Stomach (tissue), 8 donors: ENCODE measurements at regions not wholly inside any gene's neighbourhood (a gene's known extent, or its start where the extent isn't known, plus 50 kb on each side); places are given as distances from the start of the nearest gene placed in this dataset.

Experiments used
- DNase-seq, 2 donors: peaks; one replicate each; pipeline versions ENCODE4 v3.0.0 to v3.0.0-alpha.2; 2013 to 2019
- H3K27ac ChIP-seq, 5 donors: fragments of 200-600 bp in 4 of 5; sonication (generic) in 4 of 5; one replicate each; pipeline ENCODE4 v1.5.1; 2013 to 2019; ENCODE audit warnings: mild to moderate bottlenecking in 1 of 5, moderate library complexity in 1 of 5
- H3K27me3 ChIP-seq, 3 donors: fragments of 200-600 bp; sonication (generic); one replicate each; pipeline ENCODE4 v1.5.1; 2017 to 2019; ENCODE audit warnings: mixed run types in 1 of 3
- H3K36me3 ChIP-seq, 4 donors: fragments of 200-600 bp; sonication (generic); 1 replicate in 3 of 4; 2 replicates in 1 of 4; pipeline ENCODE4 v1.5.1; 2016 to 2019
- H3K4me1 ChIP-seq, 4 donors: fragments of 200-600 bp; sonication (generic); one replicate each; pipeline ENCODE4 v1.5.1; 2016 to 2019
- H3K4me3 ChIP-seq, 4 donors: fragments of 200-600 bp; sonication (generic) in 3 of 4; one replicate each; pipeline ENCODE4 v1.5.1; 2016 to 2019; ENCODE audit warnings: mild to moderate bottlenecking in 1 of 4
- H3K9me3 ChIP-seq, 4 donors: fragments of 200-600 bp; sonication (generic); one replicate each; pipeline ENCODE4 v1.5.1; 2016 to 2019
- EP300 ChIP-seq: sonication (generic); formaldehyde crosslinking; IDR thresholded peaks from one replicate; pipeline ENCODE4 v1.6.1; 2017; ENCODE audit warnings: antibody characterized with exemption
- POLR2A ChIP-seq, 4 donors: fragments of 450-650 bp; IDR thresholded peaks; one replicate each; pipeline ENCODE4 v1.6.1; 2016; ENCODE audit warnings: antibody characterized with exemption in 4 of 4, control low read depth in 2 of 4, mild to moderate bottlenecking in 1 of 4, moderate library complexity in 1 of 4
- POLR2AphosphoS5 ChIP-seq, 3 donors: sonication (generic); formaldehyde crosslinking; IDR thresholded peaks; one replicate each; pipeline ENCODE4 v1.6.1; 2016; ENCODE audit warnings: antibody characterized with exemption in 3 of 3
- WGBS, 5 donors: extraction: QIAGEN DNeasy Blood & Tissue Kit in 3 of 5; methylation state at CpG; one replicate each; pipeline versions ENCODE4 v1.1.5 to v1.1.7; 2013 to 2018; 5-methylcytosine and 5-hydroxymethylcytosine counted together
- intact Hi-C: fragments of 100-400 bp; cut with DNase I; formaldehyde crosslinking; loops from one replicate; pipeline ENCODE4 v1.15.1; 2023; ENCODE audit warnings: low total_unique reads
- TF ChIP-seq, protein P1 (sequence below), 7 experiments: fragments of 450-650 bp in 4 of 7; fragments of 200-600 bp in 3 of 7; sonication (generic) in 3 of 7; IDR thresholded peaks; one replicate each; pipeline ENCODE4 v1.5.1; 2016 to 2019; ENCODE audit warnings: antibody characterized with exemption in 7 of 7, control low read depth in 2 of 7, mild to moderate bottlenecking in 1 of 7
- donor health status: healthy with polysubstance abuse.
- donor health status: Bipolar disorder and iron deficiency.
- donor health status: healthy.

DNA sequence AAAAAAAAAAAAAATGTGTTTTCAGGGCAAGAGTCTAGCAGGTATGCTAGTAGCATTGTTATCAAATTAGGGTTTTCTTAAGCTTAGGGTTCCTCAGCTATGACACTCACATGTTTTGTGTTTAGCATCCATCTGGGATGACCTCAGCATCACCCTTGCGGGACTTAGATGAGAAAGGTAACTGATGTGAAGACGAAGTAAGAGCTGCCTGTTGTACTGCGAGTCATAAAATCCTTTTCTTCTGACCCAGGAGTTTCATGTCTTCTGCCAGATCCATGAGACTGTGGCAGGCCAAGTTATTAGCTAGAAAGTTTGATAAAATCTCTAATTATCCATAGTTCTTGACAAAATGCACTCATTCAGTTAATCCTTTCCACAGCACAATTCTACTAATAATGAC, 1251.1 kb downstream of the AMY1C start:
- H3K4me1 ChIP-seq: no peaks in the 10 kb centered on the region
- H3K27me3 ChIP-seq: no peaks in the 10 kb centered on the region
- TF ChIP-seq POLR2AphosphoS5 (IDR thresholded peaks at IDR 0.05) (no peak), EP300 (no peak), POLR2A (IDR thresholded peaks at IDR 0.05) (no peak)
- TF ChIP-seq, protein P1, sequence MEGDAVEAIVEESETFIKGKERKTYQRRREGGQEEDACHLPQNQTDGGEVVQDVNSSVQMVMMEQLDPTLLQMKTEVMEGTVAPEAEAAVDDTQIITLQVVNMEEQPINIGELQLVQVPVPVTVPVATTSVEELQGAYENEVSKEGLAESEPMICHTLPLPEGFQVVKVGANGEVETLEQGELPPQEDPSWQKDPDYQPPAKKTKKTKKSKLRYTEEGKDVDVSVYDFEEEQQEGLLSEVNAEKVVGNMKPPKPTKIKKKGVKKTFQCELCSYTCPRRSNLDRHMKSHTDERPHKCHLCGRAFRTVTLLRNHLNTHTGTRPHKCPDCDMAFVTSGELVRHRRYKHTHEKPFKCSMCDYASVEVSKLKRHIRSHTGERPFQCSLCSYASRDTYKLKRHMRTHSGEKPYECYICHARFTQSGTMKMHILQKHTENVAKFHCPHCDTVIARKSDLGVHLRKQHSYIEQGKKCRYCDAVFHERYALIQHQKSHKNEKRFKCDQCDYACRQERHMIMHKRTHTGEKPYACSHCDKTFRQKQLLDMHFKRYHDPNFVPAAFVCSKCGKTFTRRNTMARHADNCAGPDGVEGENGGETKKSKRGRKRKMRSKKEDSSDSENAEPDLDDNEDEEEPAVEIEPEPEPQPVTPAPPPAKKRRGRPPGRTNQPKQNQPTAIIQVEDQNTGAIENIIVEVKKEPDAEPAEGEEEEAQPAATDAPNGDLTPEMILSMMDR (IDR thresholded peaks at IDR 0.05): no peak
- H3K4me3 ChIP-seq: no peak overlapping the region
- H3K9me3 ChIP-seq: peaks cover 0 to 10% (median 4%) of the 10 kb centered on the region in 4 donors
- 53 to 60% (median 57%) methylated on average over 3 of the region's 3 CpGs for WGBS, 5 donors
- H3K27ac ChIP-seq: no peak overlapping the region
- no peaks in the 10 kb centered on the region for H3K36me3 ChIP-seq
- intact Hi-C loops: no loop called here
- DNase-seq: no peak

DNA sequence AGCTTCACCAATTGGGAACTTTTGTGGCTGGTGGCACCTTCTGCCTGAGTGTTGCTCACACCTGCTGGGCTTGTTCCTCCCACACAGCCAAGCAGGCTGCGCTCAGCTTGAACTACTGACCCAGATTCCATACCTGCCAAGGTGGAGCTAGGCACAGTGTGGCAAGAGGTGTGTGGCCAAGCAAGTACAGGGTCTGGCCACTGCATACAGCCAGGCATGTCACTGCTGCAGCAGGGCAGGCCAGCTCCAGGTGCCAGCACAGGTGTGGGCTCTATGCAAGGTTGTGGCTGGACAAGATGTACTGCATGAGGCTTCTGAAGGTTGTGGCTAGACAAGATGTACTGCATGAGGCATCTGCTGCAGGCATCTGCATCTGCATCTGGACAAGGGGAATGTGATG, 1254.8 kb downstream of the AMY1C start:
- DNase-seq: no peak
- 91 to 100% (median 93%) methylated on average over 1 of the region's 1 CpG for WGBS, 5 donors
- Histone ChIP-seq H3K27ac (no peak overlapping the region), H3K4me3 (no peak overlapping the region), H3K27me3 (no peaks in the 10 kb centered on the region), H3K4me1 (no peaks in the 10 kb centered on the region), H3K36me3 (no peaks in the 10 kb centered on the region), H3K9me3 (peaks cover 0 to 12% (median 5%) of the 10 kb centered on the region in 4 donors)
- intact Hi-C loops: no loop called here
- TF ChIP-seq, protein P1 (IDR thresholded peaks at IDR 0.05): no peak
- no peak for TF ChIP-seq POLR2A (IDR thresholded peaks at IDR 0.05)
- TF ChIP-seq EP300: no peak
- no peak for TF ChIP-seq POLR2AphosphoS5 (IDR thresholded peaks at IDR 0.05)

DNA sequence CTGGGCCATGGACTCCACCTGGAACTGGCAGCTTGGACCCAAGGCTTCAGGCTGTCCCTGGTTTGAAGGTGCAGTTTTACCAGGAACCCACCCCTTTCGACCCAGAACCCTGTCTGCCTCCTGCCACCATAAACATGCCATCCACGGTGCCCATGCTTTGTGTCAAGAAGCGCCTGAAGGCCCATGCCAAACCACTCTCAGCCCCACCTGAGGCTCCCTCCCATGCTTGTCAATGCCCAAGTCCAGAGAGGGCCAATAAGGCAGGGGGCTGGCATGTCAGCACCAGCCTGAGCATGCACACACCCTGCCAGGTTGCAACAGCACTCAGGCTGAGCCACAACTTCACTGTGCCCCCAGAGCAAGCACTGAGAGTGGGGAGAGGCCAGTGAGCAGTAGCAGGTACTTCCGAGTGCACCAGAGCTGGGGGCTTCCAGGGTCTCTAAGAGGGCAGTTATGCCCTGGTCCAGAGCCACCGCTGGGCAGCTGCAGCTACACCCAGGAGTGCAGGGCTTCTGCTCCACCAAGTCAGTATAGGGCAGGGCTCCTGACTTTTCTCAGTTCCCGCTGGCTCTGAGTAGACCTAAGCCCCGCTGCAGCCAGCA, 1256.0 kb downstream of the AMY1C start:
- no peaks in the 10 kb centered on the region for H3K27me3 ChIP-seq
- TF ChIP-seq, protein P1 (IDR thresholded peaks at IDR 0.05): no peak
- no peak for TF ChIP-seq POLR2AphosphoS5 (IDR thresholded peaks at IDR 0.05)
- TF ChIP-seq POLR2A (IDR thresholded peaks at IDR 0.05): no peak
- TF ChIP-seq EP300: no peak
- no peak for DNase-seq
- 77 to 90% (median 79%) methylated on average over 6 to 7 of the region's 7 CpGs for WGBS, 5 donors
- peaks cover 0 to 12% (median 5%) of the 10 kb centered on the region in 4 donors for H3K9me3 ChIP-seq
- H3K4me3 ChIP-seq: no peak overlapping the region
- H3K27ac ChIP-seq: no peak overlapping the region
- no peaks in the 10 kb centered on the region for H3K4me1 ChIP-seq
- H3K36me3 ChIP-seq: no peaks in the 10 kb centered on the region
- intact Hi-C loops: no loop called here

DNA sequence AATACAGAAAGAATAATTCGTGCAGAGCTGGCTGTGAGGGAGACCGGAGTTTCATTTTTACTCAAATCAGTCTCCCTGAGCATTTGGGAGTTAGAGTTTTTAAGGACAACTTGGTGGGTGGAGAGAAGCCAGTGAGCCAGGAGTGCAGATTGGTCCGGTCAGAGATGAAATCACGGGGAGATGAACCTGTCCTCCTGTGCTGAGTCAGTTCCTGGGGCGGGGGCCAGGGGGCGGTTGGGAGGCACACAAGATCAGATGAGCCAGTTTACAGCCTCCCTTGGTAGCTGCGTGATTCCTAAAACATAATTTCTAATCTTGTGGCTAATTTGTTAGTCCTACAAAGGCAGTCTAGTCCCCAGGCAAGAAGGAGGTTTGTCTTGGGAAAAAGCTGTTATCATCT, 1267.9 kb downstream of the AMY1C start:
- TF ChIP-seq POLR2A (IDR thresholded peaks at IDR 0.05) (no peak), EP300 (no peak), POLR2AphosphoS5 (IDR thresholded peaks at IDR 0.05) (no peak)
- TF ChIP-seq, protein P1 (IDR thresholded peaks at IDR 0.05): no peak
- no peaks in the 10 kb centered on the region for H3K4me1 ChIP-seq
- no peak for DNase-seq
- no peaks in the 10 kb centered on the region for H3K27me3 ChIP-seq
- H3K36me3 ChIP-seq: no peaks in the 10 kb centered on the region
- intact Hi-C loops: no loop called here
- H3K27ac ChIP-seq: no peak overlapping the region
- WGBS, 5 donors: 69 to 81% (median 76%) methylated on average over 5 to 7 of the region's 7 CpGs
- H3K4me3 ChIP-seq: no peak overlapping the region
- H3K9me3 ChIP-seq: no peaks in the 10 kb centered on the region
